ENCODE measurements at regions not wholly inside any gene's neighbourhood (a gene's known extent, or its start where the extent isn't known, plus 50 kb on each side); places are given as distances from the start of the nearest gene placed in this dataset.

DNA sequence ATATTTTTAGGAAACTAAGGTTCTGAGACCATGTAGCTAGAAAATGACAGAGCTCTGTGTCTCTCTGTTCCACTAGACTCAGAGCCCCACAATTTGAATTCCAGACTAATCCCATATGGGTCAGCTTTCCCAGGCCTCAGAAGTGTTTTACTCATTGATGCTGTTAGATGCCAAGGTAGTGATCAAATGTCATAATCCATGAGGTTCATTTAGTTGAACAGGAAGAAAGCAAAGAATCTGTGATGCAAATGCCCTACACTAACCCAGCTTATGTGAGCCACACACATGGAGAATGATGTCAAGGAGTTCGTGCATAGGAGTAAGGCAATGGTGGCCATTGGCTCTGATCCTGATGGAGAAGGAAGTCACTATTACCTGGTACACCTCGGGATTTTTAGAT is 363.4 kb upstream of the RARB start:
- no peak overlapping the region for H3K9ac ChIP-seq (ENCODE audit: low read depth, low read length)

DNA sequence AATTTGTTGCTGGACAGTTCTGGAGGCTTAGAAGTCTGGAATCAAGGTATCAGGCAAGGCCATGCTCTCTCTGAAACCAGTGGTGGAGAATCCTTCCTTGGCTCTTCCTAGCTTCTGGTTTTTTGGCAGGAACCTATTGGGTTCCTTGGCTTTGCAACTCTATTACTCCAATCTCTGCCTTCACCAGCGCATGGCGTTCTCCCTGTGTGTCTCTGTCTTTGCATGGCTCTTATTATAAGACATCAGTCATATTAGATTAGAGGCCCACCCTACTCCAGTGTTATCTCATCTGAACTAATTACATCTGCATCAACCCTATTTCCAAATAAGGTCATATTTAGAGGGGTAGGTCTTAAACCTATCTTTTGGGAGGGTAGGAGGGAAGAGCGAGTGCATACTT is 358.1 kb upstream of the RARB start:
- H3K27me3 ChIP-seq (ENCODE audit: insufficient read depth, low read length), result no peaks in the 10 kb centered on the region
- H3K4me3 ChIP-seq (ENCODE audit: low read length), result no peak overlapping the region
- H3K4me1 ChIP-seq (ENCODE audit: insufficient read depth, low read length), result no peaks in the 10 kb centered on the region
- H3K36me3 ChIP-seq (ENCODE audit: insufficient read depth, low read depth, low read length), result no peaks in the 10 kb centered on the region
- no peak overlapping the region for H3K9ac ChIP-seq (ENCODE audit: low read depth, low read length)
- H3K9me3 ChIP-seq (ENCODE audit: insufficient read depth, low read depth, low read length), result no peaks in the 10 kb centered on the region
- no peak overlapping the region for H3K27ac ChIP-seq (ENCODE audit: low read length)

More for the DNA sequence above, 363.4 kb upstream of the RARB start:
- Histone ChIP-seq H3K36me3 (ENCODE audit: insufficient read depth, low read depth, low read length) (no peaks in the 10 kb centered on the region), H3K27ac (ENCODE audit: low read length) (no peak overlapping the region), H3K27me3 (ENCODE audit: insufficient read depth, low read length) (no peaks in the 10 kb centered on the region), H3K9me3 (ENCODE audit: insufficient read depth, low read depth, low read length) (no peaks in the 10 kb centered on the region), H3K4me3 (ENCODE audit: low read length) (no peak overlapping the region), H3K4me1 (ENCODE audit: insufficient read depth, low read length) (no peaks in the 10 kb centered on the region)

DNA sequence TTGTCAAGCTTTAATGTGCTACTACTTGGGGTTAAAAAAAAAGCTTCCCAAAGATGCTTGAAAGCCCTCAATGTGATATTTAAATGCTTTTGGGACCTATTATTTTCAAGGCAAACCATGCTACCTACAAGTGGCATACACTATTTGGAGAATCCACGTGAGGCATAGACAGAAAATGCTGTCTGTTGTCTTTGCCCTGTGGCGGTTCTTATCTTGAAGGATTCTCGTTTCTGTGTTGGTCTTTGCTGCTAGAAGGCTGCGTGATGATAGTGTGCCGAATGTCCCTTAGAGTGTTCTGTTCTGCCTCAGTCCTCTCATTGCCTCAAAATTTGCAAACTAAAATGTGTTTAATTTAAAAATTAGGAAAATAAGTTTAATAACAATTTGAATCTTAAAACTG is 356.2 kb upstream of the RARB start:
- Histone ChIP-seq H3K27me3 (ENCODE audit: insufficient read depth, low read length) (no peaks in the 10 kb centered on the region), H3K9me3 (ENCODE audit: insufficient read depth, low read depth, low read length) (no peaks in the 10 kb centered on the region), H3K27ac (ENCODE audit: low read length) (no peak overlapping the region), H3K9ac (ENCODE audit: low read depth, low read length) (no peak overlapping the region), H3K36me3 (ENCODE audit: insufficient read depth, low read depth, low read length) (no peaks in the 10 kb centered on the region), H3K4me1 (ENCODE audit: insufficient read depth, low read length) (no peaks in the 10 kb centered on the region), H3K4me3 (ENCODE audit: low read length) (no peak overlapping the region)

DNA sequence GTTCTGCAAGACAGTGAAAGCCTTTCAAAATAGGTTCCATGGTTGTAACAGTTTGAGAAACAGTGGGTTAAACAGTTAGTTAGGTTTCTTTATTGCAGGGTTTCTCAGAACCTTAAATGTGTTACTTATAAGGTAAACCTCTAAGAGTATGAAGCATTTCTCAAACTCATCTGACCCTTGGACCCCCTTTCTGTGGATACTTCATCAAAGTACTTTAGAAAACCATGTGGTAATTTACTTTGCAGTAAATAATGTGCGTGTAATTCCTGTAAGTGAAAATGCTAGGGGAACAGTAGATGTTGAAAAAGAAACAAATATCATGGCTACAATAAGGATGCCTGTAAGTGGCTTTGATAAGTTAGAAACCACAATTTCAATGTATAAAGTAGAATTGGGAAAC is 354.6 kb upstream of the RARB start:
- Histone ChIP-seq H3K4me3 (ENCODE audit: low read length) (no peak overlapping the region), H3K4me1 (ENCODE audit: insufficient read depth, low read length) (no peaks in the 10 kb centered on the region), H3K27me3 (ENCODE audit: insufficient read depth, low read length) (no peaks in the 10 kb centered on the region), H3K36me3 (ENCODE audit: insufficient read depth, low read depth, low read length) (no peaks in the 10 kb centered on the region), H3K9me3 (ENCODE audit: insufficient read depth, low read depth, low read length) (no peaks in the 10 kb centered on the region), H3K27ac (ENCODE audit: low read length) (no peak overlapping the region), H3K9ac (ENCODE audit: low read depth, low read length) (no peak overlapping the region)

DNA sequence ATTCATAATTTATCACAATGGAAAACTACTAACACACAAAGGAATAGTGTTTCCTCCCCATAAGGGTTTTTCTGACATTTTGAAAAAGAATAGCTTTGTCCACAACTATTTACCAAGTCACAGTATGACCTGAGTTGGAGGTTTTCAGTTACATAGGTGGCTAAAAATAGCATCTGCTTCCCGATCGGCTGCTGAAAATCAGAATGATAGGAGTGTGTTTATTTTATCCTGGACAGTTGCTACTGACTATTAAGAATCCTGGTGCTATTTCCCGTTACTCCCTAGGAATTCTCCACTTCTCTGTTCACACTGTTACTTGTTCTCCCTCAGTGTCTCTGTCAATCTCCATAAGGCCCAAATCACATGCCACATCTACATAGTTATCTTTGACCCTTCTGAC is 353.9 kb upstream of the RARB start:
- Histone ChIP-seq H3K36me3 (ENCODE audit: insufficient read depth, low read depth, low read length) (no peaks in the 10 kb centered on the region), H3K4me3 (ENCODE audit: low read length) (no peak overlapping the region), H3K9ac (ENCODE audit: low read depth, low read length) (no peak overlapping the region), H3K27ac (ENCODE audit: low read length) (no peak overlapping the region), H3K27me3 (ENCODE audit: insufficient read depth, low read length) (no peaks in the 10 kb centered on the region), H3K4me1 (ENCODE audit: insufficient read depth, low read length) (no peaks in the 10 kb centered on the region), H3K9me3 (ENCODE audit: insufficient read depth, low read depth, low read length) (no peaks in the 10 kb centered on the region)

DNA sequence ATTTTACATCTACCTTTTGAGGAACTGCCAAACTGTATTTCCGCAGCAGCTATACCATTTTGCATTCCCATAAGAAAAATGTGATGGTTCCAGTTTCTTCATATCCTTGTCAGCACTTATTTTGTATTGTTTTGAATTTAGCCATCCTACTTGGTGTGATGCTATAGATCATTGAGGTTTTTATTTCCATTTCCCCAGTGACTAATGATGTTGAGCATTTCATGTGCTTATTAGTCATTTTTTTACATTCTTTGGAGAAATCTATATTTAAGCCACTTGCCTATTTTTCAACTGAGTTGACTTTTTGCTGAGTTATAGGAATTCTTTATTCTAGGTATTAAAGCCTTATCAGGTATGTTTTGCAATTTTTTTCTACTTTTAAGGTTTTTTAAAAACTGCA is 347.6 kb upstream of the RARB start:
- H3K9me3 ChIP-seq (ENCODE audit: insufficient read depth, low read depth, low read length), result no peaks in the 10 kb centered on the region; the same call in 1 of the 2 replicates
- no peaks in the 10 kb centered on the region for H3K36me3 ChIP-seq (ENCODE audit: insufficient read depth, low read depth, low read length)
- H3K27me3 ChIP-seq (ENCODE audit: insufficient read depth, low read length), result no peaks in the 10 kb centered on the region
- no peak overlapping the region for H3K9ac ChIP-seq (ENCODE audit: low read depth, low read length)
- no peak overlapping the region for H3K27ac ChIP-seq (ENCODE audit: low read length)
- no peaks in the 10 kb centered on the region for H3K4me1 ChIP-seq (ENCODE audit: insufficient read depth, low read length)
- no peak overlapping the region for H3K4me3 ChIP-seq (ENCODE audit: low read length)

DNA sequence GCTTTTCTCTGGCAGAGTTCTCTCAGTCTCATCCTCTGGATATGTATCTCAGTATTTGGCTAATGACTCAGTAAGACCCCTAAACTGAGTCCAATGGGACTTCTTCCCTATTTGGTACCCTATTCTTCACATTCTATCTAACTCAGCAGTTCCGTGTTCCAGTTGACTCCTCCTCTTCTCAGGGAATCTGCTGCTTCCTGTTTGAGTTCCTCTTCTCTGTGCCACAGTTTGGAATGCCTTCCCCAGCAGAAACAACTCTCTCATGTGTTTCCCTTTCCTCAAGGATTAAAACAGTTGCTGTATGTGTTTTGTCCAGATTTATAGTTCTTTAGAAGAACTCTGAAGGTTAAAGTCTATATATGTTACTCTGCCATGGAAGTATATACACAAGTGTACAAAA is 344.0 kb upstream of the RARB start:
- H3K9ac ChIP-seq (ENCODE audit: low read depth, low read length), result no peak overlapping the region
- no peaks in the 10 kb centered on the region for H3K36me3 ChIP-seq (ENCODE audit: insufficient read depth, low read depth, low read length)
- no peak overlapping the region for H3K4me3 ChIP-seq (ENCODE audit: low read length)
- H3K27me3 ChIP-seq (ENCODE audit: insufficient read depth, low read length), result no peaks in the 10 kb centered on the region
- H3K4me1 ChIP-seq (ENCODE audit: insufficient read depth, low read length), result peaks cover 4% of the 10 kb centered on the region; the same call in 1 of the 2 replicates
- no peak overlapping the region for H3K27ac ChIP-seq (ENCODE audit: low read length)
- H3K9me3 ChIP-seq (ENCODE audit: insufficient read depth, low read depth, low read length), result no peaks in the 10 kb centered on the region; the same call in 1 of the 2 replicates

DNA sequence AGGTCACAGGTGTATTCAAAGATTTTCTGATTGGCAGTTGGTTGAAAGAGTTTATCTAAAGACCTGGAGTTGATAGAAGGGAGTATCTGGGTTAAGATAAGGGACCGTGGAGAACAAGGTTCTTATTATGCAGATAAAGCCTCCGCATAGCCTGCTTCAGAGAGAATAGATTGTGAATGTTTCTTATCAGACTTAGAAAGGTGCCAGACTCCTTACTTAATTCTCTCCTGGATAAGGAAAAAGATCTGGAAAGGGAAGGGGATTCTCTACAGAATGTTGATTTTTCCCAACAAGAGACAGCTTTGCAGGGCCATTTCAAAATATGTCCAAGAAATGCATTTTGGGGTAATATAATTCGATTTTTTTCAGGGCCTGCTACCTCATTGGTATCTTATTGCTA is 341.3 kb upstream of the RARB start:
- Histone ChIP-seq H3K36me3 (ENCODE audit: insufficient read depth, low read depth, low read length) (no peaks in the 10 kb centered on the region), H3K27me3 (ENCODE audit: insufficient read depth, low read length) (no peaks in the 10 kb centered on the region), H3K4me1 (ENCODE audit: insufficient read depth, low read length) (peaks cover 4% of the 10 kb centered on the region; the same call in 1 of the 2 replicates), H3K9me3 (ENCODE audit: insufficient read depth, low read depth, low read length) (no peaks in the 10 kb centered on the region; the same call in 1 of the 2 replicates), H3K9ac (ENCODE audit: low read depth, low read length) (no peak overlapping the region), H3K4me3 (ENCODE audit: low read length) (no peak overlapping the region), H3K27ac (ENCODE audit: low read length) (no peak overlapping the region)

DNA sequence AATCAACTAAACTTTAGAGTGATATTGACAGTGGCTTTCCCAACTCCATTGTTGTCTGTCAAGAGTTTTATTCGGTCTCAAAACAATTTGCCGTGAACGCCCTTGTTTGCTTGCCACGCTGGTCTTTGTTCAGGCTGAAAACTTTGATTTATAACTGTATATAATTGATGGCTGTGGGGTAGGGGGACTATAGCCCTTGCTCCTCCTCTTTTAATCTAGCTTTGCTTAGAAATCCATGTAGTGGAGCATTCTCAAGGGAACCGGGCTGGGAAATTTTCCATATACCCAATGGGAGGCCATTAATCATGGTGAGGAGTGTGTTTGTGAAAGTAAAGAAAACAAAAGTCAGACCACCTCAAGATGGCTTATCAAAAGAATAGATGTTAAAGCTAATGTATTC is 339.8 kb upstream of the RARB start:
- Histone ChIP-seq H3K27ac (ENCODE audit: low read length) (no peak overlapping the region), H3K9ac (ENCODE audit: low read depth, low read length) (no peak overlapping the region), H3K4me3 (ENCODE audit: low read length) (no peak overlapping the region), H3K9me3 (ENCODE audit: insufficient read depth, low read depth, low read length) (no peaks in the 10 kb centered on the region; the same call in 1 of the 2 replicates), H3K36me3 (ENCODE audit: insufficient read depth, low read depth, low read length) (no peaks in the 10 kb centered on the region), H3K4me1 (ENCODE audit: insufficient read depth, low read length) (peaks cover 5% of the 10 kb centered on the region; the same call in 1 of the 2 replicates), H3K27me3 (ENCODE audit: insufficient read depth, low read length) (no peaks in the 10 kb centered on the region)

DNA sequence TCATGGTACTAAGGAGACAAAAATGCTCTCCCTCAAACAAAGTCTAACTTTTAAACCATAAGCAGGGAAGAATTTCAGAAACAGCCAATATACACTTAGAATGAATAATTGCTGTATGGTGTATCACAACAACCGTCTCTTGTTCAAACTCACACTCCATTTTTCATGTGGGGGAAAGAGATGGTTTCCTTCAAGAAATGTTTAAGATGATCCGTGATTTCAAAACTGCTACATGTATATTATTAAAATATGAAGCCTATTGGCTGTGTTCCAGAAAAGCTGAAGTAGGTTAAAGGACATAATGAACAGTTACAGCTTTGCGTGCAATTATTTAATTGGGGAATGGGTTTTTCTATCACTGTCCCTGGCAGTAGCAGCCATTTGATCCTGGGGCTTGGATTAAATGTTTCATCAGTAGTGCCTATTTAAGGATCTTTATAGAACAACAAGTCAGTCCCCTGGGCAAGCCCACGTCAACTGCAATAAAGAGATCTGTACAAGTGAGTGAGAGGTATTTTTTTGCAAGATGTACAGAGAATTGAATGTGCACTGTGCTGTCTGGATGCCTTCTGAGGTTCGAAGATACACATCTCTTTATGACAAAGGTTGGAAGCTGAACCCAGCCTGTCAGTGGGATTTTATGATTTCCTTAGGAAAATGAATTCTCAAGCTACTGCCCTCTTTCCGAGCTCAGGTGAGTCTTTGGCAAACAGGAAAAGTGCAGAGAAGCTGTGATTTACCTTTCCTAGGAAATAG is 337.2 kb upstream of the RARB start:
- H3K9me3 ChIP-seq (ENCODE audit: insufficient read depth, low read depth, low read length), result no peaks in the 10 kb centered on the region
- H3K4me1 ChIP-seq (ENCODE audit: insufficient read depth, low read length), result peaks cover 6% of the 10 kb centered on the region; the same call in 1 of the 2 replicates
- no peaks in the 10 kb centered on the region for H3K27me3 ChIP-seq (ENCODE audit: insufficient read depth, low read length)
- H3K9ac ChIP-seq (ENCODE audit: low read depth, low read length), result no peak overlapping the region
- no peak overlapping the region for H3K27ac ChIP-seq (ENCODE audit: low read length)
- H3K36me3 ChIP-seq (ENCODE audit: insufficient read depth, low read depth, low read length), result no peaks in the 10 kb centered on the region
- no peak overlapping the region for H3K4me3 ChIP-seq (ENCODE audit: low read length)

DNA sequence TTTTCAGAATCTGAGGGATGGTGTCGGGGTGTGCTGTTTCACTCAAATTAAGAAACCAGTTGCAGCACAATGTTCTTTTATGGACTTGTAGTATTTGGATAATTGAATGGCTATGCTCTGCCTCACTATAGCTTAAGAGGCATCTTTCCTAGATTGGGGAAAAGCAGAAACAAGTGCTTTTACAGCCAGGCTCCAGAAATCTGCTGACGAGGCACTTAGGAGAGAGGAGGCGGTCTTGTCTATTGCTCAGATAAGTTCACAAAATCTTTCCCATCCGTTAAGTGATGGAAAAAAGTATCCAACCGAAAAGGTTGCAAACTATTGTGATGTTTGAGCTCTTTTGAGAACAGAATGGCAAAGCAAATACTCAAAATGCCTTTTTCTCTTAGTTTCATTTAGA is 336.1 kb upstream of the RARB start:
- Histone ChIP-seq H3K9ac (ENCODE audit: low read depth, low read length) (no peak overlapping the region), H3K4me3 (ENCODE audit: low read length) (no peak overlapping the region), H3K36me3 (ENCODE audit: insufficient read depth, low read depth, low read length) (no peaks in the 10 kb centered on the region), H3K9me3 (ENCODE audit: insufficient read depth, low read depth, low read length) (no peaks in the 10 kb centered on the region), H3K27me3 (ENCODE audit: insufficient read depth, low read length) (no peaks in the 10 kb centered on the region), H3K27ac (ENCODE audit: low read length) (no peak overlapping the region), H3K4me1 (ENCODE audit: insufficient read depth, low read length) (peaks cover 6% of the 10 kb centered on the region; the same call in 1 of the 2 replicates)

DNA sequence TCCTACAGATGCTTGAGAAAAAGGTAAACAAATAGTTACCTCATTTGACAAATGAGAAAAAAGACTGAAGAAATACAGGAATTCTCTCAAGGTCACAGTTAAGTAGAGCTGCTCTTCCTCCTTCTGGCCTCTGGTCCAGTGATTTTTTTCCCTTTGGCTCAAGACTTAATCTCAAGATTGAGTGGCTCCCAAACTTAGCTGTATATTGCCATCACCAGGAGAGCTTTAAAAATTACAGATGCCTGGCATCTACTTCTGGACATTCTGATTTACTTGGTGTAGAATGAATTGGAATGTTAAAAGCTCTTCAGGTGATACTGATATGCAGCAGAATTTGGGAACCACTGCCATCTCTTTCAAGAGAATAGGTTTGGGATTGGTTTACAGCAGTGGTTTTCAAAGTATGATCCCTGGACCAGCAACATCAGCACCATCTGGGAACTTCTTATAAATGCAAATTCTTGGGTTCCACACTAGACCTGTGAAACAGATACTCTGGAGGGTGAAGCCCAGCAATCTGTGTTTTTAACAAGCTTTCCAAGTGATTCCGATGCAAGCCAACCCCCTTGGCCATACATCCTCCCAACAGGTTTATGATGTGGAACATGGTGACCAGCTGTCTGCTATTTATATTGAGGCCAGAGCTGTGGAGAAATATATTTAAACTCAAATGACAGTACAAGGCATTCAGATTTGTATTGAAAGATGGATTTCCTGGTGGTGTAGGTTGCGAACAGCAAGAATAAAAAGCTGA is 333.0 kb upstream of the RARB start:
- Histone ChIP-seq H3K9ac (ENCODE audit: low read depth, low read length) (no peak overlapping the region), H3K27me3 (ENCODE audit: insufficient read depth, low read length) (no peaks in the 10 kb centered on the region), H3K4me3 (ENCODE audit: low read length) (no peak overlapping the region), H3K4me1 (ENCODE audit: insufficient read depth, low read length) (peaks cover 3% of the 10 kb centered on the region; the same call in 1 of the 2 replicates), H3K36me3 (ENCODE audit: insufficient read depth, low read depth, low read length) (no peaks in the 10 kb centered on the region), H3K27ac (ENCODE audit: low read length) (no peak overlapping the region), H3K9me3 (ENCODE audit: insufficient read depth, low read depth, low read length) (no peaks in the 10 kb centered on the region)
